ENCODE measurements at regions not wholly inside any gene's neighbourhood (a gene's known extent, or its start where the extent isn't known, plus 50 kb on each side); places are given as distances from the start of the nearest gene placed in this dataset.

DNA sequence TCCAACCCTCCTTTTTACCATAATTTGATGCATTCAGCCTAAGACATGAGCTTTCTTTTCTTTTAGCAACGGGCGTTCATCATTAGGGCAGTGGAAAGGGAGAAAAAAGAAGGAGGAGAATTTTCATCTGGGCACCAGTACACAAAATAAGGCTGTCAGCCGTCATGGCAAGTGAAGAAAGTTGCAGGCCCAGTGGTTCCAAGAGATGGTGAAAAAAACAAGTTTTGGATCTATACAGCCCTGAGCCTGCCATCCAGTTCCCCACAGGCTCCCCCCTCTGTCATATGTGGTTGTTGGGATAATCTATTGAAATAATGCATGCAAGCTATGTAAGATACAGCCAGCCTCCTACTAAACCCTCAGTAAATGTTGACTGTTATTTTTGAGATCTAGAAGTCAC, 500.6 kb upstream of the PROK2 start:
- 0 out of 2 replicates have a peak, but pooled peaks cover 7% of the 10 kb centered on the region for H3K9me3 ChIP-seq (ENCODE audit: control insufficient read depth, insufficient read depth, low read length)
- no peak overlapping the region for H3K4me3 ChIP-seq (ENCODE audit: low read depth, low read length)
- no peak overlapping the region for H3K9ac ChIP-seq (ENCODE audit: low read depth, low read length)
- no peaks in the 10 kb centered on the region; the same call in 1 of the 2 replicates for H3K27me3 ChIP-seq (ENCODE audit: control insufficient read depth, insufficient read depth, low read length)
- no peaks in the 10 kb centered on the region for H3K4me1 ChIP-seq (ENCODE audit: control insufficient read depth, insufficient read depth, low read length)
- no peak overlapping the region for H3K27ac ChIP-seq (ENCODE audit: low read depth, low read length)
- no peaks in the 10 kb centered on the region for H3K36me3 ChIP-seq (ENCODE audit: control insufficient read depth, insufficient read depth, low read length)

DNA sequence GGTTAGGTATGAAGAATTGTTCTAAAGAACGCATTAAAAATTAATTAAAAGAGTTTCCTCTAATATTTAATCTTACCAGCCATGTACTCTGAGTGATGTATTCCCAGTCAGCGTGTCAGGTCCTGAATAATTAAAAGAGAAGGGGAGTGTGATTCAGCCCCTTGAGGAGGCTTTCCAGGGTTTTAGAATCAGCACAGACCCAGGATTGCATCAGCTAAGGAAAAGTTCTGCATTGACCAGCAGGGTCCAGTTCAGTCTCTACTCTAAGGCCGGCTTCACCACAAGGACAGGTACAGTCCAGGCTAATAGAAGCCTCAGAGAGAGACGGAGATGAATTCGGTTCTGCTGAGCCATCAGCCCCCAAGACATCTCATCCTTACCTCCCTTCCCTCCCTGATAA, 499.5 kb upstream of the PROK2 start:
- no peaks in the 10 kb centered on the region for H3K4me1 ChIP-seq (ENCODE audit: control insufficient read depth, insufficient read depth, low read length)
- H3K36me3 ChIP-seq (ENCODE audit: control insufficient read depth, insufficient read depth, low read length) = no peaks in the 10 kb centered on the region
- H3K27ac ChIP-seq (ENCODE audit: low read depth, low read length) = no peak overlapping the region
- H3K27me3 ChIP-seq (ENCODE audit: control insufficient read depth, insufficient read depth, low read length) = no peaks in the 10 kb centered on the region
- no peak overlapping the region for H3K9ac ChIP-seq (ENCODE audit: low read depth, low read length)
- H3K4me3 ChIP-seq (ENCODE audit: low read depth, low read length) = no peak overlapping the region
- H3K9me3 ChIP-seq (ENCODE audit: control insufficient read depth, insufficient read depth, low read length) = 0 out of 2 replicates have a peak, but pooled peaks cover 7% of the 10 kb centered on the region

DNA sequence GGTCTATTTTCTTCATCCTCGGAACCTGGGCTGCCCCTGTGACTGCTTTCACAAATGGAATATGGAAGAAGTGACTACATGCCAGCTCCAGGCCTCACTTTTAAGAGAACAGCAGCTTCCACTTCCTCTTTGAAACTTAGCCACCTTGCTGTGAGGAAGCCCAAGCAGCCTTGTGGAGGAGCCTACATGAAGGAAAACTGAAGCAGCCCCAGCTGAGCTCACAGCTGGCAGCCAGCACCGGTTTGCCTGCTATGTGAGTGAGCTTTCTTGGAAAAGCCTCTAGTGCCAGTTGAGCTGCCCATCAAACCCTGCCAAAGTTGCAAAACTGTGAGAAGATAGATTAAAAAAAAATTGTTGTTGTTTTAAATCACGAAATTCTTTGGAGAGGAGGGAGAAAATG, 498.0 kb upstream of the PROK2 start:
- H3K27ac ChIP-seq (ENCODE audit: low read depth, low read length) = no peak overlapping the region
- H3K4me3 ChIP-seq (ENCODE audit: low read depth, low read length) = no peak overlapping the region
- H3K9ac ChIP-seq (ENCODE audit: low read depth, low read length) = no peak overlapping the region
- H3K4me1 ChIP-seq (ENCODE audit: control insufficient read depth, insufficient read depth, low read length) = no peaks in the 10 kb centered on the region
- H3K36me3 ChIP-seq (ENCODE audit: control insufficient read depth, insufficient read depth, low read length) = no peaks in the 10 kb centered on the region
- H3K9me3 ChIP-seq (ENCODE audit: control insufficient read depth, insufficient read depth, low read length) = 0 out of 2 replicates have a peak, but pooled peaks cover 7% of the 10 kb centered on the region
- no peaks in the 10 kb centered on the region for H3K27me3 ChIP-seq (ENCODE audit: control insufficient read depth, insufficient read depth, low read length)

DNA sequence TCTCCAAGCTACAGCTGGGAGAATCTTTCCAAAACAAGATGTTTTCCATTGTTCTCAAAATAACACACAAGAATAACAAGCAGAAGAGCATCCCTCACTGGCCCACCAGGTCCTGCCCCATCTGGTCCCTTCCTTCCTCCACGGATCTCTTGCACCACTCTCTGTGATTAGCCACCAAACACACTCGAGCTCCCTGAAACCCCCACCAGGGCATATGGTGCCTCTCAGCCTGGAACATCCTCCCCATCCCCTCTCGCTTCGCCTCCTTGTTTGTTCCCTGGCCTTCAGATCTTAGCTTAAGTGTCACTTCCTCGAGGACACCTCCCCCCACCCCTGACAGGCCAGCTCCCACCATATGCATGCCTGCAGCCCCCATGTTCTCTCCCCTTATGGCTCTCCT, 496.6 kb upstream of the PROK2 start:
- Histone ChIP-seq H3K27ac (ENCODE audit: low read depth, low read length) (no peak overlapping the region), H3K9me3 (ENCODE audit: control insufficient read depth, insufficient read depth, low read length) (0 out of 2 replicates have a peak, but pooled peaks cover 7% of the 10 kb centered on the region)

DNA sequence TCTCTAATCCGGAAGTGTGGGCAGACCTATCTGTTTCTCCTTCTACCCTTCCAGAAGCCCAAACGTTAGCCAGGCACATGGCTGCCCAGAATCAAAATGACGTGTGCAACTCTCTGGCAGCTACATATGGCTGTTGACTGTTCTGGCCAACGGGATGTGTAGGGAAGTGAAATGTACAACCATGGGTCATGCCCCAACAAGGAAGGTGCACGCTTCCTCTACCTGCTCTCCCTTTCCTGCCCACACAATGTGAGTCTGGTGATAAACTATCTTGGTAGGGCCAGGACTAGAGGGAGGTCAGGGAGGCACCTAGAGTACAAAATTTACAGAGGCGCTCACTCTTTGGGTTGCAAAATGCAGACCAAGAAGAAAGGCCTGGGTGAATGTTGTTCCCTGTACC, 495.9 kb upstream of the PROK2 start:
- H3K9ac ChIP-seq (ENCODE audit: low read depth, low read length) = no peak overlapping the region
- no peaks in the 10 kb centered on the region for H3K27me3 ChIP-seq (ENCODE audit: control insufficient read depth, insufficient read depth, low read length)
- no peaks in the 10 kb centered on the region for H3K4me1 ChIP-seq (ENCODE audit: control insufficient read depth, insufficient read depth, low read length)
- 0 out of 2 replicates have a peak, but pooled peaks cover 7% of the 10 kb centered on the region for H3K9me3 ChIP-seq (ENCODE audit: control insufficient read depth, insufficient read depth, low read length)
- no peak overlapping the region for H3K4me3 ChIP-seq (ENCODE audit: low read depth, low read length)
- H3K27ac ChIP-seq (ENCODE audit: low read depth, low read length) = no peak overlapping the region
- H3K36me3 ChIP-seq (ENCODE audit: control insufficient read depth, insufficient read depth, low read length) = no peaks in the 10 kb centered on the region

More for the DNA sequence above, 496.6 kb upstream of the PROK2 start:
- no peaks in the 10 kb centered on the region for H3K4me1 ChIP-seq (ENCODE audit: control insufficient read depth, insufficient read depth, low read length)
- H3K27me3 ChIP-seq (ENCODE audit: control insufficient read depth, insufficient read depth, low read length) = no peaks in the 10 kb centered on the region
- no peak overlapping the region for H3K4me3 ChIP-seq (ENCODE audit: low read depth, low read length)
- H3K9ac ChIP-seq (ENCODE audit: low read depth, low read length) = no peak overlapping the region
- no peaks in the 10 kb centered on the region for H3K36me3 ChIP-seq (ENCODE audit: control insufficient read depth, insufficient read depth, low read length)

DNA sequence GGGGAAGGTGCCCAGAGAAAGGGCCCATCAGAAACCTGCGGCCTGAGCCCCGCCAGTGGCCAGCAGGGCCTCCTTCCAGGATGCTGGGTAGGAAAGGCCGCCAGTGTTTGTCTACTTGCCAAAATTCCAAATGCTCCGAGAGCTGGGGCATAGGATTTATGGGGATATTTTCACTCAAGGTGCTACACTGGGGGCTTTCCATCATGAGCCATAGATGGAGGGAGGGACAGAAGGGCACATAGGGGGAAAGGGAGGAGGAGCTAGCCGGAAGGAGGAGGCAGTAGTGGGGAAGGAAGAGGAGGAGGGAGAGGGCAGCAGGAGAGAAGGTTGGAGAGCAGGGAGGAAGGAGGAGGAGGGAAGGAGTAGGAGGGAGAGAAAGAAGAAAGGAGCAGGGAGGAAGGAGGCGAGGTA, 494.7 kb upstream of the PROK2 start:
- Histone ChIP-seq H3K27me3 (ENCODE audit: control insufficient read depth, insufficient read depth, low read length) (no peaks in the 10 kb centered on the region), H3K27ac (ENCODE audit: low read depth, low read length) (no peak overlapping the region), H3K4me1 (ENCODE audit: control insufficient read depth, insufficient read depth, low read length) (no peaks in the 10 kb centered on the region), H3K4me3 (ENCODE audit: low read depth, low read length) (no peak overlapping the region), H3K9ac (ENCODE audit: low read depth, low read length) (no peak overlapping the region), H3K9me3 (ENCODE audit: control insufficient read depth, insufficient read depth, low read length) (0 out of 2 replicates have a peak, but pooled peaks cover 7% of the 10 kb centered on the region), H3K36me3 (ENCODE audit: control insufficient read depth, insufficient read depth, low read length) (no peaks in the 10 kb centered on the region)

DNA sequence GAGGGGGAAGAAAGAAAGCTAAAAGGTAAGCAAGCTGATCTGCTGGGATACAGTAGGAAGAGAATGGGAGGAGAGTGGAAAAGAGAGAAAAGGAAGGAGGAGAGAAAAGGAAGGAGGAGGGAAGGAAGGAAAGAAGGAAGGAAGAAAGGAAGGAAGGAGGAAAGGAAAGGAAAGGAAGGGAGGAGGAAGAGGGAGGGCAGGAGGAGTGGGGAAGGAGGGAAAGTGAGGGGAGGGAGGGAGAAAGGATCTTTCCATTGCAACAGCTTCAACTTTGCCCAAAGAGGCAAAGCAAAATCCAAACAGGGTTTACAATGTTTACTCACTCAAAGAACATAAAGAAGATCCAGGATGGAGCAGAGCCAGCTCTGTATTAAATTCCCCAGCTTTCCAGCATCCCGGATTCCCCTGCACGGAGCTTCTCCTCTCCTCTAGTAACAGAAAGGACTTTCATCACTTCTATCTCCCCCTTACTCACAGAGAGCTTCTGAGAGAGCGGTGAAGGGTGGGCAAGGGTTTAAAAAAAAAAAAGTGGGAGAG, 494.2 kb upstream of the PROK2 start:
- H3K4me1 ChIP-seq (ENCODE audit: control insufficient read depth, insufficient read depth, low read length) = 0 out of 2 replicates have a peak, but pooled peaks cover 1% of the 10 kb centered on the region
- H3K4me3 ChIP-seq (ENCODE audit: low read depth, low read length) = no peak overlapping the region
- no peaks in the 10 kb centered on the region for H3K27me3 ChIP-seq (ENCODE audit: control insufficient read depth, insufficient read depth, low read length)
- 0 out of 2 replicates have a peak, but pooled peaks cover 7% of the 10 kb centered on the region for H3K9me3 ChIP-seq (ENCODE audit: control insufficient read depth, insufficient read depth, low read length)
- H3K9ac ChIP-seq (ENCODE audit: low read depth, low read length) = no peak overlapping the region
- no peak overlapping the region for H3K27ac ChIP-seq (ENCODE audit: low read depth, low read length)
- no peaks in the 10 kb centered on the region for H3K36me3 ChIP-seq (ENCODE audit: control insufficient read depth, insufficient read depth, low read length)

DNA sequence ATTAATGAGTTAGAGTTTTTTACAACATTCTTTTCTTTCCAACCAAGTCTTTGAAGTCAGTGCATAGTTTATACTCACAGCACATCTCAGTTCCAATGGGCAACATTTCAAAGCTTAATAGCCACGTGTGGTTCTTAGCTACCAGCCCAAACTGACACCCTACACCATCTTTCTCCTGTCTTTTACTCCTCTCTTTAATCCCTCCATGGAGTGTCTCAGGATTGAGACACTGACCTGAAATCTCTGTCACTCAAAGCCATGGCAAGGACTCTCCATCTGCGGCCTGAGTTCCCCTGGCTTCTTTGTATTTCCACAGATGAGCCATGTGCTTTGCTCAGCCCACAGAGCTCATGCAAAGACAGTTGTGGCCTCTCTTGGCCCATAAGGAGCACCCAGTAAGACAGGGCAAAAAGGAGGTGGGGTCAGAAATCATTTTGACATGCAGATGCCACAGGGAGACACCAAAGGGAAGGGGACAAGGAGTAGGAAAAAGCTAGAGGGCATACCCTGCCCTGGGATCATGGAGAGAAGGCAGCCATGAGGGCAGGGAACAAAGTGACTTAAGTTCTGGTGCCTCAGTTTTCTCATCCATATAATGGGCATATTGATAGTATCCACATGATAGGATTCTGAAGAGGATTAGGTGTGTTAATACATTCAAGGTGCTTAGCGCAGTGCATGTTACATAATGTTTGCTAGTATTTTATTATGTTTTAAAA, 493.6 kb upstream of the PROK2 start:
- Histone ChIP-seq H3K27ac (ENCODE audit: low read depth, low read length) (no peak overlapping the region), H3K4me3 (ENCODE audit: low read depth, low read length) (no peak overlapping the region), H3K36me3 (ENCODE audit: control insufficient read depth, insufficient read depth, low read length) (no peaks in the 10 kb centered on the region), H3K9me3 (ENCODE audit: control insufficient read depth, insufficient read depth, low read length) (0 out of 2 replicates have a peak, but pooled peaks cover 7% of the 10 kb centered on the region), H3K9ac (ENCODE audit: low read depth, low read length) (no peak overlapping the region), H3K27me3 (ENCODE audit: control insufficient read depth, insufficient read depth, low read length) (no peaks in the 10 kb centered on the region), H3K4me1 (ENCODE audit: control insufficient read depth, insufficient read depth, low read length) (peaks cover 7% of the 10 kb centered on the region; the same call in 1 of the 2 replicates)

DNA sequence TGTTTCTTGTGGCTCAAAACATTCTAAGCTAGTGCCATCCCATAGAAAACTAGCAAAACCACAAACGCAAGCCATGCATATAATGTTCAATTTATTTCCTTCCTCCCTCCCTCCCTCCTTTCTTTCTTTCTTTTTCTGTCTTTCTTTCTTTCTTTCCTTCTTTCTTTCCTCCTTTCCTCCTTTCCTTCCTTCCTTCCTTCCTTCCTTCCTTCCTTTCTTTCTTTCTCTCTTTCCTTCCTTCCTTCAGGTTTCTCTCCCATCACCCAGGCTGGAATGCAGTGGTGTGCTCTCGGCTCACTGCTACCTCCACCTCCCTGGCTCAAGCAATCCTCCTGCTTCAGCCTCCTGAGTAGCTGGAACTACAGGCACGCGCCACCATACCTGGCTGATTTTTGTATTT, 492.8 kb upstream of the PROK2 start:
- Histone ChIP-seq H3K4me1 (ENCODE audit: control insufficient read depth, insufficient read depth, low read length) (peaks cover 9% of the 10 kb centered on the region; the same call in 1 of the 2 replicates), H3K9ac (ENCODE audit: low read depth, low read length) (no peak overlapping the region), H3K4me3 (ENCODE audit: low read depth, low read length) (no peak overlapping the region), H3K9me3 (ENCODE audit: control insufficient read depth, insufficient read depth, low read length) (0 out of 2 replicates have a peak, but pooled peaks cover 1% of the 10 kb centered on the region), H3K36me3 (ENCODE audit: control insufficient read depth, insufficient read depth, low read length) (no peaks in the 10 kb centered on the region), H3K27me3 (ENCODE audit: control insufficient read depth, insufficient read depth, low read length) (no peaks in the 10 kb centered on the region), H3K27ac (ENCODE audit: low read depth, low read length) (no peak overlapping the region)

DNA sequence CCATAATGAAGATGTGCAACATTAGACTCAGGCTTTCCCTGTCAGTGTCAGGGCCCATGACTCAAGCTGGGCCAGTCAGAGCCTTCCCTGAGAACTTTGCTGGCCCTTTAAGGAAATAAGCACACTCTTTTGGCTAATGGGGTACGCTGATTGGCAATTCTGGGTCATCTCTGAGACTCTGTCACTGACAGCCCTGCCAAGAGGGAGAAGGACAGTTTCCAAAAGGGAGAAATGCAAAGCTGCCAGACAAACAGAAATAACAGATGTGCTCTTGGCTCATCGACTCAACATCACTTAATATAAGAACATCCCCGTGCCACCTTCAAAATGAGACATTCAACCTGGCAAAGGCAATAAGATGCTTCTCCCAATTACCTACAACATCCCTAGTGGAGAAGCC, 491.9 kb upstream of the PROK2 start:
- H3K36me3 ChIP-seq (ENCODE audit: control insufficient read depth, insufficient read depth, low read length) = no peaks in the 10 kb centered on the region
- no peaks in the 10 kb centered on the region for H3K9me3 ChIP-seq (ENCODE audit: control insufficient read depth, insufficient read depth, low read length)

DNA sequence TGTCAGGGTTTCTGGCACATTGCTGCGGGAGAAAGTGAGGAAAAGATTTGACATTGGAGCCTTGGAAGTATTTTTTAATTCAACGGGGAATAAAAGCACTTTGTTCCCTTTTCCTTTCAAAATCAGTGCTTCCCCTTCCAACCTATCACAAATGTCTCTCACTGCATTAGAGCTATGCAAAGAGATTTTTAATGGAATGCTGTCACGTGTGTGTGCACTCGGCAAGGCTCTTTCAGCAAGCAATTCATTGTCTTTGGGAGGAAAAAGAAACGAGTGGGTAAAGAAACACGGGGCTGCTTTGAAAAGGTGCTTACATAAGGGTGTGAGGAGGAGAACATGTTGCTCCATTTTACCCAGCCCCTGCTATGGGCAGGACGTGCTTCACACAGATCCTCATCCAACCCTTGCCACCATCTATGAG, 490.4 kb upstream of the PROK2 start:
- Histone ChIP-seq H3K4me3 (ENCODE audit: low read depth, low read length) (no peak overlapping the region), H3K36me3 (ENCODE audit: control insufficient read depth, insufficient read depth, low read length) (no peaks in the 10 kb centered on the region), H3K27me3 (ENCODE audit: control insufficient read depth, insufficient read depth, low read length) (no peaks in the 10 kb centered on the region), H3K4me1 (ENCODE audit: control insufficient read depth, insufficient read depth, low read length) (peaks cover 9% of the 10 kb centered on the region; the same call in 1 of the 2 replicates), H3K9me3 (ENCODE audit: control insufficient read depth, insufficient read depth, low read length) (no peaks in the 10 kb centered on the region), H3K27ac (ENCODE audit: low read depth, low read length) (no peak overlapping the region), H3K9ac (ENCODE audit: low read depth, low read length) (no peak overlapping the region)

More for the DNA sequence above, 491.9 kb upstream of the PROK2 start:
- H3K27ac ChIP-seq (ENCODE audit: low read depth, low read length) = no peak overlapping the region
- H3K27me3 ChIP-seq (ENCODE audit: control insufficient read depth, insufficient read depth, low read length) = no peaks in the 10 kb centered on the region
- H3K4me3 ChIP-seq (ENCODE audit: low read depth, low read length) = no peak overlapping the region
- peaks cover 9% of the 10 kb centered on the region; the same call in 1 of the 2 replicates for H3K4me1 ChIP-seq (ENCODE audit: control insufficient read depth, insufficient read depth, low read length)
- no peak overlapping the region for H3K9ac ChIP-seq (ENCODE audit: low read depth, low read length)

Measured in HUES48 (cell line).